Upper lobe of left lung (tissue), 6 donors: ENCODE measurements at regions not wholly inside any gene's neighbourhood (a gene's known extent, or its start where the extent isn't known, plus 50 kb on each side); places are given as distances from the start of the nearest gene placed in this dataset.

Experiments
- ATAC-seq, 2 donors: fragments of 200-7000 bp; cut with Tn5 transposase; one replicate each; pipeline ENCODE4 v1.9.1; 2022; ENCODE audit warnings: mild to moderate bottlenecking in 2 of 2, moderate library complexity in 2 of 2; ENCODE audit not compliant: low FRiP score in 2 of 2
- DNase-seq, 2 donors: peaks; one replicate each; pipeline ENCODE4 v3.0.0-alpha.2; 2019 to 2020
- H3K27ac ChIP-seq, 4 donors: fragments of 200-600 bp; sonication (generic); one replicate each; pipeline ENCODE4 v1.5.1; 2016 to 2019
- H3K27me3 ChIP-seq, 4 donors: fragments of 200-600 bp; sonication (generic); one replicate each; pipeline ENCODE4 v1.5.1; 2017 to 2019
- H3K36me3 ChIP-seq, 4 donors: fragments of 200-600 bp; sonication (generic); one replicate each; pipeline ENCODE4 v1.5.1; 2016 to 2019
- H3K4me1 ChIP-seq, 4 donors: fragments of 200-600 bp; sonication (generic); one replicate each; pipeline ENCODE4 v1.5.1; 2018 to 2019
- H3K4me3 ChIP-seq, 4 donors: fragments of 200-600 bp; sonication (generic); one replicate each; pipeline ENCODE4 v1.5.1; 2017 to 2019; ENCODE audit warnings: mild to moderate bottlenecking in 2 of 4, moderate library complexity in 1 of 4
- H3K9me3 ChIP-seq, 4 donors: fragments of 200-600 bp; sonication (generic); one replicate each; pipeline ENCODE4 v1.5.1; 2018 to 2019
- EP300 ChIP-seq, 4 donors: sonication (generic); formaldehyde crosslinking; IDR thresholded peaks; one replicate each; pipeline ENCODE4 v1.5.1; 2017; ENCODE audit warnings: antibody characterized with exemption in 4 of 4, control low read depth in 2 of 4
- POLR2A ChIP-seq, 4 donors: fragments of 450-650 bp; IDR thresholded peaks; one replicate each; pipeline ENCODE4 v1.5.1; 2016 to 2017; ENCODE audit warnings: antibody characterized with exemption in 4 of 4, mild to moderate bottlenecking in 2 of 4
- POLR2AphosphoS5 ChIP-seq, 2 donors: sonication (generic); formaldehyde crosslinking; IDR thresholded peaks; one replicate each; pipeline ENCODE4 v1.5.1; 2017; ENCODE audit warnings: antibody characterized with exemption in 2 of 2
- WGBS, 2 donors: methylation state at CpG; one replicate each; pipeline ENCODE4 v1.1.5; 2017 to 2018; 5-methylcytosine and 5-hydroxymethylcytosine counted together
- TF ChIP-seq, protein P1 (sequence below), 6 experiments: fragments of 450-650 bp in 4 of 6; fragments of 200-600 bp in 2 of 6; sonication (generic) in 2 of 6; IDR thresholded peaks; one replicate each; pipeline ENCODE4 v1.5.1; 2016 to 2019; ENCODE audit warnings: antibody characterized with exemption in 6 of 6
- donor health status: DM: no; HTN: no; CAD: no; lungs with moderate emphysema.
- donor health status: DM: no; HTN: yes; CAD: no; lungs with severe emphysema.

DNA sequence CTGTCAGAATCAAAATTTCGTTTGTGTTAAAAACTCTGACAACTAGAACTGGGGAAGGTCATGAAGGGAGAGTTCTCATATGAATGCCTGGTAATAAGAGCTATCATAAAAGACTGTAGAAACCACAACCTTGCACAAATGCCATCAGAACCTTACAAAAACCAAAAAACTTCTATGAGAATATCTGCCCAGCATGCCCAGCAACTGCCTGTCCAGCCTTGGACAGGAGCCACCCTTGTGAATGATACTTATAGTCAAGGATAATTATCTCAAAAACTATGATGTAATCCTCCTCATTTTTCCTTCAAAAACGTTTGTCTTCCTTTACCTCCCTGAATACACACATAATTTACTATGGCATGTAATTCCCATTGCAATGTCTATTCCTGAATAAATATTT is 53.4 kb upstream of the C1orf185 start:
- Histone ChIP-seq H3K27ac (no peak overlapping the region), H3K4me1 (no peaks in the 10 kb centered on the region), H3K36me3 (no peaks in the 10 kb centered on the region), H3K9me3 (no peaks in the 10 kb centered on the region), H3K4me3 (no peak overlapping the region), H3K27me3 (no peaks in the 10 kb centered on the region)
- ATAC-seq (no peak), DNase-seq (no peak)
- 27 to 44% methylated on average over 2 of the region's 2 CpGs for WGBS, 2 donors
- TF ChIP-seq, protein P1, sequence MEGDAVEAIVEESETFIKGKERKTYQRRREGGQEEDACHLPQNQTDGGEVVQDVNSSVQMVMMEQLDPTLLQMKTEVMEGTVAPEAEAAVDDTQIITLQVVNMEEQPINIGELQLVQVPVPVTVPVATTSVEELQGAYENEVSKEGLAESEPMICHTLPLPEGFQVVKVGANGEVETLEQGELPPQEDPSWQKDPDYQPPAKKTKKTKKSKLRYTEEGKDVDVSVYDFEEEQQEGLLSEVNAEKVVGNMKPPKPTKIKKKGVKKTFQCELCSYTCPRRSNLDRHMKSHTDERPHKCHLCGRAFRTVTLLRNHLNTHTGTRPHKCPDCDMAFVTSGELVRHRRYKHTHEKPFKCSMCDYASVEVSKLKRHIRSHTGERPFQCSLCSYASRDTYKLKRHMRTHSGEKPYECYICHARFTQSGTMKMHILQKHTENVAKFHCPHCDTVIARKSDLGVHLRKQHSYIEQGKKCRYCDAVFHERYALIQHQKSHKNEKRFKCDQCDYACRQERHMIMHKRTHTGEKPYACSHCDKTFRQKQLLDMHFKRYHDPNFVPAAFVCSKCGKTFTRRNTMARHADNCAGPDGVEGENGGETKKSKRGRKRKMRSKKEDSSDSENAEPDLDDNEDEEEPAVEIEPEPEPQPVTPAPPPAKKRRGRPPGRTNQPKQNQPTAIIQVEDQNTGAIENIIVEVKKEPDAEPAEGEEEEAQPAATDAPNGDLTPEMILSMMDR (IDR thresholded peaks at IDR 0.05) = no peak
- TF ChIP-seq POLR2AphosphoS5 (IDR thresholded peaks at IDR 0.05) = no peak
- TF ChIP-seq EP300 (IDR thresholded peaks at IDR 0.05) = no peak
- no peak for TF ChIP-seq POLR2A (IDR thresholded peaks at IDR 0.05)
